DMS 273 (cell line): ENCODE measurements at regions not wholly inside any gene's neighbourhood (a gene's known extent, or its start where the extent isn't known, plus 50 kb on each side); places are given as distances from the start of the nearest gene placed in this dataset.
"Not testable (repeated sequence)": the region's sequence is repeated elsewhere in the genome, so short reads cannot be mapped to it uniquely, and the experiment has no call there.

ENCODE experiments used
- DNase-seq: peaks from one replicate; lab custom pipeline; 2025; ENCODE audit not compliant: unreplicated experiment; lab: John Stamatoyannopoulos, UW

GRCh38 chr3:6249679-6250078 lies 611.2 kb upstream of the GRM7 start:
- DNase-seq, result no peak

GRCh38 chr3:6250167-6250566 lies 610.7 kb upstream of the GRM7 start:
- no peak for DNase-seq

DNA sequence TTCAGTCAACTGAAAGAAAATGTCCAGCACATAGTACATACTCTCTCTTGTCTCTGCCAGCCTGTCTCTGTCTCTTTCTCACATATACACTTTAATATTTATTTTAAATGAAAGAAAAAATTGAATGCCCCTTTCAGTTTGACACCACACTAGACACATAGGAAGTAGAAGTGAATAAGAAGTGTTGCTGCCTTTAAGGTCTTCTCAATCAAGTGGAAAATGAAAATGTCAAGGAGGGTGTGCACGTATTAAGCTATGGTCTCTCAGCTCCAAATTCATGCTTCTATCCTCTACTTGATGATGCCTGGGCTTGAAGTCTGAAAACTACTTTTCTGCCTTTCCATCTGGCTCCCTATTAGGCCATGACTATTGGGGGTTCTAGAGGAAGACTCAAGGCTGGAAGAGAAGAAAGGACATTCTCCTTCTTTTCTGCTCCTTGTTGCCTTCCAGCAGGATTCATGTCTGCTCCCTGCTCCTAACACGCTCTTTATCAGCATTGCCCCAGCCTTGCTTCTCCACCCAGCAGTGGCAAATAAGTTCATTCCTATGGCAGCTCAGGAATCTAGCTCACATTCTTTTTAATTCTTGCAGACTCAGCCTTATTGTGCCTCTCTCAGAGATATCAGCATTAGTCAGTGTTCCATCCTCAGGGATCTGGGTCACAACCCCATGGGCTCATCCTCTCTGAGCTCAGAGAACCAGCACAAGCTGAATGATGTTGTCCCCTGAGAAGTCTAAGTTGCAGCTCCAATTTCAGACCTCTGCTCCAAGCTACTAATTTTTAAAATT lies 609.1 kb upstream of the GRM7 start:
- no peak for DNase-seq

- no peak for DNase-seq
Observed at GRCh38 chr3:6254490-6254889, 606.4 kb upstream of the GRM7 start.

- DNase-seq, result no peak
Observed at GRCh38 chr3:6255229-6255628, 605.7 kb upstream of the GRM7 start.

DNA sequence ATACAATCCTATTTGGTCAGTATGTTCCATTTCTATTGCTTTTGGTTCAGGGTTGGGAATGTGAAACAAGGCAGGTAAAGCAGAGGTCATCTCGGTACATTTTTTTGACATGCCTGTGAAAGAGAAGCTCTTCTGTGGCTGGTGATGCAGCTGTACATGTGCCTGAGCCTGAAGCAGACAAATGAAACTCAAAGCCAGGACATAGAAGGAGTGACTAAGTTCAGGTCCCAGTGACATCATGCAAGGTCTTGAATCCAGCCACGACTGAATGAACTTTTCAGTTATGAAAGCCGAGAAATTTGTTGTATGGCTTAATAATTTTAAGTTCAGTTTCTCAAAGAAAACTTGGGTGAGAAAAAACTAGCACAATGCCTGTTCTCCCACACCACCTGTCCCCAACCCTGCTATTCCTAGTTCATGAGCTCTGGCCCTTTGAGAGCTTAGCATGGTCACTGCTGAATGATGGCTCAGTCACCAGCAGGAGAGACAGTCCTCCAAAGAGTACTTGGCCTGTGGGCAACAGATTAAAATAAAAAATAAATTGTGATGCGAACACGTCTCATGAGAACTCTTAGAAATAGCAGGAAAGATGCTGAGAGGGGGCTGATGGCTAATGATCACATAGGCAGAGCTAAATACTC lies 600.2 kb upstream of the GRM7 start:
- no peak for DNase-seq

DNA sequence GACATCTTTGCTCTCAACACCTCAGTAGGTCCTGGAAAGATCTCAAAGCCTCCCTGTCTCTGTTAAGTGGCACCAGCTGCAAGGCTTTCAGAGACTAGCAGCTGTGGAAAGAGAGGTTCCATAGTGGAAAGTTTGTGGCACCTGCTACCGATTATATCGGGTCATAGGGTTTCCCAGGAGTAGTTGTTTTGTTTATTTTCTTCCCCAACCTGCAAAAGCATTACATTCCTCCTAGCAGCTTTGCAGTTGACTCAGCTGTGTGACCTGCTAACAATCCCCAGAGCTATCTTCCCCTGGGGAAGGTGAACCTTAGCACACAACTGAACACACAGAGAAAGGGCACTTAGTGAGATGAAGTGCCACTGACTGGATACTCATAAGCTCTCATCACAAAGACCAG lies 598.9 kb upstream of the GRM7 start:
- DNase-seq, result no peak

DNA sequence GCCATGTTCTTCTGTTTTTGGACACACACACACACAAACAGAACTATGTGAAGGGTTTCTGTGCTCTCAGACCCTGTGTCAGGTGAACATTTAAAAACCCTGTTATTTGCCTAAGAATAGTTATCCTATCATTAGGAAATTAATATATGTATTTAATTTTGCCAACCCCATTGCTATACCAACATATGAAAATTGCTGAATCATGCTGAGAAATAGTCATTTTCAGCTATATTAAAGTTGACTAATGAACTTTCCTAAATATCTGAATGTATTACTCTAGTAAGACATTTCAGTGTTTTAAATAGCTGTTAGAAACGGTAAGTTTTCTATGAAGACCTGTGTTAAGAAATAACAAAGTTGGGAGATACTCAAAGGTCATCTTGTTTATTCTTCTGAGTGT lies 596.9 kb upstream of the GRM7 start:
- no peak for DNase-seq

DNA sequence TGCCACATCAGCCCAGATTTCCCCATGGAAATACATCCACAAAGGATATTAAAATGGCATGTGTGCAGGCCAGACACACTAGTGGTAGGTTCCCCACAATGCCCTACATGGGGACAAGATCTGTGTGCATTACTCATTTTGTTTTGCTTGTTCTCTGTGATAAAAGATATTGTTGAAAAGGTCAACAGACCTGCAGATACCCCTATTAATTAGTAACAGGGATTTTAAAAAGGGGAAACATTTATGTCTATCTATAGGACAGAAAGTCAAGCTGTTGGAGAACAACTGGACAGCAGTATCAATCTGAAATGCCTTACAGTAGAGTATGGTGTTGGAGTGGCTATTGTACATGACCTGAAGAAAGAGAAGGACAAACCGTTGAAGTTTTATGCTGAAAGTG lies 596.0 kb upstream of the GRM7 start:
- DNase-seq, result no peak

- DNase-seq, result no peak
Observed at GRCh38 chr3:6266135-6266534, 594.8 kb upstream of the GRM7 start.

GRCh38 chr3:6273878-6274277 lies 587.0 kb upstream of the GRM7 start:
- no peak for DNase-seq

DNA sequence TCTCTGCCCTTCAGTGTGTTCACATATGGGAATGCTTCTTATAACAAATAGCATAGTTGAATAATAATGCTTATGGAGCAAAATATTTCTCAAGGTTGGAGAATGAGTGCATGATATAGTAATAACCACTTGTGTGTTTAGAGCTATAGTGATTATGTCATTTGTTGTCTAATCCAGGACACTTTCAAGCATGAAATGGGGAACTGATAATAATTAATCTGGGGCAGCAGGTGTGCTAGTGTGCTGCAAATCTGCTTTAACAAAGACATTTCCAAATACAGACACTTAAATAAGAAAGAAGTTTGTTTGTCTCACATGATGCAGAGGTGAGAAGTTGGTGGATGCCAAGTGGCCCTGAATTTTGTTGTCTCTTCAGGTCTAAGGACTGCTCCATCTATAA lies 579.3 kb upstream of the GRM7 start:
- DNase-seq, result no peak

DNA sequence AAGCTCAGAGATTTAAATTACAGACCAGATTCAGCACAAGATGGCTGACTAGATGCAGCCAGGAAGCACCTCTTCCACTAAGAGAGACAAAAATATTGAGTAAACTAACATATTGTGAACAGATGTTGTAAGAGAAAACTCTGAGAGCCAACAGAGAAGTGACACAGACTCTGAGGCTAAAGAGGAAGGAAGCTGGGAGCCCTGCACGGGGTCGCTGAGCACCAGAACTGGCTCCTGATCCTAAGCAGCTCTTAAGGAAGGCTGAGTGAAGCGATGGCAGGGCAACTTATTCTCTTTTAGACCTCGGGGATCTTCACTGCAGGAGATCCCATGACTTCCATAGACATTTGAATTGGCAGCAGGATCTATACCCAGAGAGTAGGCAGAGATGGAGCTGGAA lies 578.0 kb upstream of the GRM7 start:
- no peak for DNase-seq

- DNase-seq, result no peak
Observed at GRCh38 chr3:6287088-6287875, 573.6 kb upstream of the GRM7 start.

DNA sequence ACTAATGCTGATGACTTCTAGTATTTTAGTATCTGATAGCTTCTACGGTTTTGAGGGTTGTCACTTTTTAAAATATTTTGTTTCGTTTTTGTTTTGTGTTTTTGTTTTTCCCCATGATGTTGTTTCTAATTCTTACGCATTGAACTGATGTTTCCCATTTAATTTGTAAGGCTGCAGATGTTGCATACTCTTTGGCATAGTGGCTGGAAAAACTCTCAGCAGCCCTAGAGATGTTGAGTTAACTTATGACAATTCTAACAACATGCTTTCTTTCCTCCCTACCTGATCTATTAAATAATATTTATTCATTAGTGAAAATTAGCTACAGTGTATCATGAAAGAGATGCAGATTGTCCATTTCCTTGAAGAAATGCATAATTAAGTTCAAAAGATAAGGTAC lies 559.3 kb upstream of the GRM7 start:
- no peak for DNase-seq

GRCh38 chr3:6315906-6316305 lies 545.0 kb upstream of the GRM7 start:
- no peak for DNase-seq

GRCh38 chr3:6321999-6322398 lies 538.9 kb upstream of the GRM7 start:
- no peak for DNase-seq

- DNase-seq, result no peak
Observed at GRCh38 chr3:6326771-6327170, 534.1 kb upstream of the GRM7 start.

DNA sequence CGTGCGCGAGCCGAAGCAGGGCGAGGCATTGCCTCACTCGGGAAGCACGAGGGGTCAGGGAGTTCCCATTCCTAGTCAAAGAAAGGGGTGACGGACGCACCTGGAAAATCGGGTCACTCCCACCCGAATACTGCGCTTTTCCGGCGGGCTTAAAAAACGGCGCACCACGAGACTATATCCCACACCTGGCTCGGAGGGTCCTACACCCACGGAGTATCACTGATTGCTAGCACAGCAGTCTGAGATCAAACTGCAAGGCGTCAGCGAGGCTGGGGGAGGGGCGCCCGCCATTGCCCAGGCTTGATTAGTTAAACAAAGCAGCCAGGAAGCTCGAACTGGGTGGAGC lies 520.0 kb upstream of the GRM7 start:
- not testable (repeated sequence) for DNase-seq

DNA sequence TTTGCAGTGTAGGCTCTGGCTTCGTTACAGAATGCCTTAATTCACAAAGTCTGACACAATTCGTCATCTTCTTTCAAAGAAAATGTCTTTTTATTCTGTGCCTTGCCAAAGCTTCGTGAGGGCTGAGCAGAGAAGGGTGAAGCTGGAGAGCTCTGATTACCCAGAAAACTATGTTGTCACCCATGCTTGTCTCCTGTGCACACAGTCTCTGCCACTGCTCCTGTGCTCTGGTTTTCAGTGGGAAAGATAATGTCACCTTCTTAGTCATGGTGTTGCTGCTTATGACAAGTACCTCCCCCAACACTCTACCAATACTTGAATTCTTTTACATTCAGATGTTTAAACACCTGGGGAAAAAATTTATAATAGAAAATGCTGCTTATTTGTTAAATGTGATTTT lies 509.2 kb upstream of the GRM7 start:
- DNase-seq, result no peak

- no peak for DNase-seq
Observed at GRCh38 chr3:6354653-6355052, 506.3 kb upstream of the GRM7 start.

- DNase-seq, result no peak
Observed at GRCh38 chr3:6362406-6362805, 498.5 kb upstream of the GRM7 start.
